ENCODE measurements at regions not wholly inside any gene's neighbourhood (a gene's known extent, or its start where the extent isn't known, plus 50 kb on each side); places are given as distances from the start of the nearest gene placed in this dataset.

- TF ChIP-seq ZNF512 (CRISPR knock-in tag; IDR thresholded peaks at IDR 0.05) (0 out of 2 replicates have a peak, but pooled peaks have one; percentile 15), ZNF207 (IDR thresholded peaks at IDR 0.05; ENCODE audit: borderline replicate concordance) (no peak), ZEB1 (IDR thresholded peaks at IDR 0.05; ENCODE audit: insufficient replicate concordance, low read depth) (no peak)
- Histone ChIP-seq H3K79me2 (ENCODE audit: insufficient read depth, low read length) (no peaks in the 10 kb centered on the region), H2AFZ (ENCODE audit: low read length) (no peak overlapping the region), H4K20me1 (ENCODE audit: insufficient read depth, low read length) (no peaks in the 10 kb centered on the region), H3K36me3 (replicated peaks in 1 of 2; ENCODE audit: control insufficient read depth in 1 of 2, insufficient read depth in 2 of 2, low read length in 2 of 2) (no peaks in the 10 kb centered on the region), H3K27me3 (ENCODE audit: control insufficient read depth in 1 of 2, insufficient read depth in 2 of 2, low read length in 2 of 2) (no peaks in the 10 kb centered on the region), H3K9me3 (ENCODE audit: low read length) (no peaks in the 10 kb centered on the region), H3K4me1 (ENCODE audit: insufficient read depth, low read length) (peaks cover 50% of the 10 kb centered on the region), H3K27ac (ENCODE audit: extremely low read length, insufficient read depth, low read length) (peak overlapping the region; percentile 90), H3K9ac (ENCODE audit: insufficient read depth, low read depth, low read length) (no peak overlapping the region; the same call in 1 of the 2 replicates), H3K4me2 (ENCODE audit: low read depth, low read length) (peak overlapping the region; percentile 47; the same call in 1 of the 2 replicates), H3K4me3 (replicated peaks in 1 of 3; ENCODE audit: insufficient read depth in 1 of 3, low read depth in 2 of 3, low read length in 3 of 3) (no peak overlapping the region)
- WGBS (ENCODE audit: low lambda C conversion rate) = 85% methylated on average over 8 of the region's 8 CpGs
- no peak for DNase-seq (ENCODE audit: low spot score)
- POLR2A ChIA-PET = no interaction called here
- intact Hi-C loops (cut with micrococcal nuclease; ENCODE audit: unreplicated experiment) (no loop called here), in situ Hi-C loops (cut with HindIII; ENCODE audit: extremely low pct_ligation_motif_present, low pct_unique_long_range_greater_than_20kb) (no loop called here)
- BruUV-seq (replicated peaks) = no TSS peak
- CTCF ChIA-PET (ENCODE audit: low intra/inter-chr PET ratio, low total read pairs) = no interaction called here
- no peak for FAIRE-seq
- no peak for ATAC-seq
Measured at GRCh38 chr17:418421-418751, 65.8 kb upstream of the RPH3AL start.

GRCh38 chr17:417691-418420 is 65.2 kb upstream of the RPH3AL start:
- no TSS peak for BruUV-seq (replicated peaks)

More at GRCh38 chr17:417691-418420, 65.2 kb upstream of the RPH3AL start:
- in situ Hi-C loops (cut with HindIII; ENCODE audit: extremely low pct_ligation_motif_present, low pct_unique_long_range_greater_than_20kb) = no loop called here
- ChIA-PET POLR2A (no interaction called here), CTCF (ENCODE audit: low intra/inter-chr PET ratio, low total read pairs) (no interaction called here)
- H2AFZ ChIP-seq (ENCODE audit: low read length) = no peak overlapping the region
- H3K79me2 ChIP-seq (ENCODE audit: insufficient read depth, low read length) = no peaks in the 10 kb centered on the region
- no peaks in the 10 kb centered on the region for H3K9me3 ChIP-seq (ENCODE audit: low read length)
- DNase-seq (ENCODE audit: low spot score) (no peak), ATAC-seq (no peak), FAIRE-seq (no peak)
- H3K36me3 ChIP-seq (replicated peaks in 1 of 2; ENCODE audit: control insufficient read depth in 1 of 2, insufficient read depth in 2 of 2, low read length in 2 of 2) = no peaks in the 10 kb centered on the region
- WGBS (ENCODE audit: low lambda C conversion rate) = 94% methylated on average over 16 of the region's 16 CpGs
- H3K4me3 ChIP-seq (replicated peaks in 1 of 3; ENCODE audit: insufficient read depth in 1 of 3, low read depth in 2 of 3, low read length in 3 of 3) = no peak overlapping the region
- no peak overlapping the region for H3K9ac ChIP-seq (ENCODE audit: insufficient read depth, low read depth, low read length)
- H3K27me3 ChIP-seq (ENCODE audit: control insufficient read depth in 1 of 2, insufficient read depth in 2 of 2, low read length in 2 of 2) = no peaks in the 10 kb centered on the region
- H4K20me1 ChIP-seq (ENCODE audit: insufficient read depth, low read length) = no peaks in the 10 kb centered on the region
- peak overlapping the region; percentile 90 for H3K27ac ChIP-seq (ENCODE audit: extremely low read length, insufficient read depth, low read length)
- no peak overlapping the region for H3K4me2 ChIP-seq (ENCODE audit: low read depth, low read length)
- intact Hi-C loops (cut with micrococcal nuclease; ENCODE audit: unreplicated experiment) = no loop called here
- H3K4me1 ChIP-seq (ENCODE audit: insufficient read depth, low read length) = peaks cover 45% of the 10 kb centered on the region
- TF ChIP-seq ZNF512 (CRISPR knock-in tag; IDR thresholded peaks at IDR 0.05) (peak; percentile 89), ZMYM3 (CRISPR knock-in tag; IDR thresholded peaks at IDR 0.05) (0 out of 2 replicates have a peak, but pooled peaks have one; percentile 23), ZBTB21 (CRISPR knock-in tag; IDR thresholded peaks at IDR 0.05) (no peak), ZNF770 (CRISPR knock-in tag; IDR thresholded peaks at IDR 0.05) (no peak), ZNF460 (CRISPR knock-in tag; IDR thresholded peaks at IDR 0.05; ENCODE audit: borderline replicate concordance) (peak; percentile 52; the same call in 1 of the 2 replicates), E2F2 (CRISPR knock-in tag; IDR thresholded peaks at IDR 0.05; ENCODE audit: borderline replicate concordance) (no peak)

All from HepG2 (cell line).